HG02678 (cell line): ENCODE measurements at regions not wholly inside any gene's neighbourhood (a gene's known extent, or its start where the extent isn't known, plus 50 kb on each side); places are given as distances from the start of the nearest gene placed in this dataset.
"Not testable (repeated sequence)": the region's sequence is repeated elsewhere in the genome, so short reads cannot be mapped to it uniquely, and the experiment has no call there.

Experiments used
- ATAC-seq: cut with Tn5 transposase; IDR thresholded peaks from one replicate; pipeline ENCODE4 v1.9.1; 2021; ENCODE audit warnings: mild to moderate bottlenecking, moderate library complexity; ENCODE audit not compliant: unreplicated experiment

DNA sequence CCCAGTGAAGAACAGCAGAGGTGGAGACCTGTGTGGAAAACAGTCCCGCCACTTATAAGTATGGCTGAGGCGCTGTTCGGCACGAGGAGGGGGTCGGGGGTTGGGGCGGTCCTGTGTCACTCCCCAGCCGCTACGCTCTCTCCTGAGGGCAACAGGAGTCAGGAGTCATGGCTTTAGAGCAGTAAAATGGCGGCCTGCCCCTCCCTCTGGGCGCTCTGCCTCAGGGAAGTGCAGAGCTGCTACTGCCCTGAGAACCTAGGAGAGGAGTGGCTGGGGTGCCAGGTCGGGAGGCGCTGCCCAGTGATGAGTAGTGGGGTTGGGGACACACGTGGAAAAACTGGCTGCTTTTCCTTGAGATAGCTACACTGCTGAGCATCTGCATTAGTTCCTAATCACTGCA is 551.2 kb upstream of the AMOT start:
- ATAC-seq = no peak

GRCh38 chrX:113390531-113390930 is 549.9 kb upstream of the AMOT start:
- no peak for ATAC-seq

GRCh38 chrX:113389846-113390245 is 549.2 kb upstream of the AMOT start:
- no peak for ATAC-seq

- ATAC-seq = no peak
These were observed 544.0 kb upstream of the AMOT start for GRCh38 chrX:113384628-113385027.

- not testable (repeated sequence) for ATAC-seq
These were observed 532.8 kb upstream of the AMOT start for GRCh38 chrX:113373421-113373820.

DNA sequence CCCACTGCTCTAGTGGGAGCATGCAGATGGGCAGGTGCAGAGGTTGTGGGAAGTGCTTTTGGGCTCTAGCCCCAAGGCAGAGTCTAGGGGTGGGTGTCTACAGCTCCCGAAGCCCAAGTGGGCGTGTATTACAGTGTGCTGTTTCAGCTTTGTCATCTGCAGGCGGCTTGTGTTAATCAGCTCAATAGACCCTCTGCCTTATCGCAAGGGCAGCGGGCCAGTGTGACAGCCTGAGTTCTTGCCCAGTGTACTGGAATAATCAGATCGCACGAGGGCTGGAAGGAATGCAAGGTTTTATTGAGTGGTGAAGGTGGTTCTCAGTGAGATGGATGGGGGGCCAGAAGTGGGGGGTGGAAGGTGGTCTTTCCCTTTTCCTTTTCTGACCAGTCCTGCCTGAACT is 529.4 kb upstream of the AMOT start:
- ATAC-seq = no peak

GRCh38 chrX:113369056-113369455 is 528.4 kb upstream of the AMOT start:
- no peak for ATAC-seq

DNA sequence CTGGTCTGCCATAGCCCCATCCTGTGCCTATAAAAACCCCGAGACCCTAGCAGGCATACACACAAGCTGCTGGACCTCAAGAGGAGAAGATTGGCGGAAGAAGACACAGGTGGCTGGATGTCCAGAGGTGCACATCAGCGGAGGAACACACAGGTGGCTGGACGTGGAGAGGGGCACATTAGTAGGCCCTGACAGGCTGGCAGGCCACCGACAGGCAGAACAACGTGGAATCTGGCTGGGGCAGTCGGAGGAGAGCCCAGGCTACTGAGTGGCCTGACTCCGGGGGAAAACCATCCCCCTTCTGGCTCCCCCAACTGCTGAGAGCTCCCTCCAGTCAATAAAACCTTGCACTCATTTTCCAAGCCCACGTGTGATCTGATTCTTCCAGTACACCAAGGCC is 512.5 kb upstream of the AMOT start:
- ATAC-seq = no peak

- ATAC-seq = no peak
These were observed 489.8 kb upstream of the AMOT start for GRCh38 chrX:113330416-113330815.

- no peak for ATAC-seq
These were observed 475.3 kb upstream of the AMOT start for GRCh38 chrX:113315927-113316326.

GRCh38 chrX:113305496-113305895 is 464.9 kb upstream of the AMOT start:
- ATAC-seq = no peak

DNA sequence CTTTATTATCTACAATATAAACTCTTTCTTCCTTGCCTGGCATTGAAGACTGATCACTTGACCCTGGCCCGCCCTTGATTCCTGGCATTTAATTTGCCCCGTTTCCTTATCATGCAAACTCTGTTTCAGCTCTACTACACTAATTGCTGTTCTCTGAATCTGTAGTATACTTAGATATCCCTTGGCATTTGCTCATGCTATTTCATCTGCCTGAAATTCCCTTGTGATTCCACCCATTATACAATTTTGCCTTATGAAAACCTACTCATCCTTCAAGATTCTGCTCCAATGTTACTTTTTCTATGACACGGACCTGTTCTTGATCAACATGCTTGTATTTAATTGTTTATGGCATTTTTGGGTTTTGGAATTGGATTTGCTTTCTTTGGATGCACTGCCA is 459.9 kb upstream of the AMOT start:
- ATAC-seq = no peak

GRCh38 chrX:113297437-113297836 is 456.8 kb upstream of the AMOT start:
- no peak for ATAC-seq

DNA sequence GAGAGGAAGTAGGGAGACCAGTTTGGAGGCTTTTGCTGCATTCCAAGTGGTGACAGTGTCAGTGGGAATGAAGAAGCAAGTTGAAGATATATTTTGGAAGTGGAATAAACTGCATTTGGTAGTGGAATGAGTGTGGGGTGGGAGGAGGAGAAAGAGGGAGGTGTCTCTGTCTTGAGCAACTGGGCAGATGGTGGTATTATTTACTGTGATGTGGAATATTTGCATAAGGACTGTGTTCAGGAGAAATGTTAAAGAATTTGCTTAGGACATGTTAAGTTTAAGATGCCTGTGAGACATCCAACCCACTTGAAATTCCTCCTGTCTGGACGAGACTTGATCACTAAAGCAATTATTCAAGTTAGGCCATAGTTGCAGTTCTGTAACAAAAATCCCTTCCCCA is 448.9 kb upstream of the AMOT start:
- ATAC-seq = no peak

- no peak for ATAC-seq
These were observed 447.1 kb upstream of the AMOT start for GRCh38 chrX:113287761-113288160.

GRCh38 chrX:113275804-113276203 is 435.2 kb upstream of the AMOT start:
- no peak for ATAC-seq

DNA sequence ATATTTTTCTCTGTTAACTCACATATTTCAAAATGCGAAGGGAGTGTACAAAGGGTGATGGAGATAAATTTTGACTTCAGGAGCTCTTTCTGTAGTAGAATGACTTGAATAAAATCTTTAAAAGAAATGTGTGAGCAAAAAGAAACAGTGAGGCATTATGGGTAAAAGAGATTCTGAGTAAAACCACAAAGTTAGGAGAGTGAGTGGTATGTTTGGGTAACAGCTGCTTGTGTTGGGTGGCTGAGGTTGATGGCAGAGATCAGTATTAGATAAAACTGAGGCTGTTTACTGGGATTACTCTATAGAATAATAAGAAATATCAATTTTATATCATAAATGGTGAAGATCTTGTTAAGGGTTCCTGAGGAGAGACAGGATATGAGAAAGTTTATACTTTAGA is 434.2 kb upstream of the AMOT start:
- no peak for ATAC-seq

DNA sequence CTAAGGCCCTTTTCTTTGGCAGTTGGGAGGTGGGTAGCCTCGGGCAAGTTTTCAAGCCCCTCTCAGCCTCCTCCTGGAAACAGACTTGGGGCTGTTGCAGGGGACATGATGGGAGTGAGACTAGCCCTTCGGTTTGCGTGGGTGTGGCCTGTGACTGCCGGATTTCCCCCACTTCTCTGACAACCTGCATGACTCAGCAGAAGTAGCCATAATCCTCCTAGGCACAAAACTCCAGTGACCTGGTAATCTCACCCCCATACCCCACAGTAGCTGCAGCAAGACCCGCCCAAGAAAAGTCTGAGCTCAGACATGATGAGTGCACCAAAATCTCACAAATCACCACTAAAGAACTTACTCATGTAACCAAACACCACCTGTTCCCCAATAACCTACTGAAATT is 433.7 kb upstream of the AMOT start:
- ATAC-seq = no peak

DNA sequence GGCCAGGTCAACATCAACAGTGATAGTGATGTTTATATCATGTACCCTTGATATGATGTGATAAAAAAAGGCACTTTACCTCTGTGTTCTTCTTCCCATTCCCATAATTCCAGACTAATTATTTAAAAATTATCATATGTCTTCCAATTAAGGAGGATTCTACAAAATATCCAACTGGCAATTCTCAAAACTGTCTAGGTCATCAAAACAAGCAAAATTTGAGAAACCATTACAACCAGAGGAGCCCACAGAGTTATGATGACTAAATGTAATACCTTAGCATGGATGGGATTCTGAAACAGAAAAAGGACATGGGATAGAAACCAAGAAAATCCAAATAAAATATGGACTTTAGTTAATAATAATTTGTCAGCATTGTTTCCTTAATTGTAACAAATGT is 428.6 kb upstream of the AMOT start:
- no peak for ATAC-seq

DNA sequence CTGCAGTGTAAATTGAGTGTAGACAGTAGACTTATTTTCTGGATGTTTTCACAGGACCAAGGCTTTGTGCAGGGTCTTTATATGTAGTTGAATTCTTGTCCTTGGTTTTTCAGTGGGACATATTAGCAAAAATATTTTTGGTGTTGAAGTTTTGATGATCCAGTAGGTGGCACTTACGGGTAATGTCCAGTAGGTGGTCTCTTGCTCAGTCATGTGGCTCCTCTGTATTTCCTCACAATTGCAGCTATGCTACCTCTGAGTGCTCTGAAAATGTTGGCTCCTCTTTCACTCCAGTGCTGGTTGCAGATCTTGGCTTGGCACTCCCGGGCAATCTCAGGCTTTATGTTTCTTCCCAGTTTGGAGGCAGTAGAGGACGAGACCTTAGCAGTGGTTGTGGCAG is 419.8 kb upstream of the AMOT start:
- no peak for ATAC-seq

DNA sequence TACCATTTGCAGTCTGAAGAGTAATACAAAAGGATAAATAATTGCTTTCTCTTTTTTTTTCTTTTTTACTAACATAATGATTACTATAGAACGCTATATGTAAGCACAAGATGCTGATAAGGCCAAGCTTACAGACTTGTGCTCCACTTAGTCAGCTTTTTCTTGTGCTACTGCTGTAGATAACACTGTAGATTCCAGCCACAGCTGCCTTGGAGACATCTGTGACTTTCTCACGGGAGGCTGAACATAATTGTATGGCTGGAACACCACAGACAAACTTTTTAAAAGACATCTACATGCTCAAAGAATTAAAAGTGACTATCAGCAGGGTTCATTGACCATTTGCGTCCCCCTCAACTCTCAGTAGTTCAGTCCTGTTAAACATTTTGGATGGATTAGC is 381.7 kb upstream of the AMOT start:
- no peak for ATAC-seq

DNA sequence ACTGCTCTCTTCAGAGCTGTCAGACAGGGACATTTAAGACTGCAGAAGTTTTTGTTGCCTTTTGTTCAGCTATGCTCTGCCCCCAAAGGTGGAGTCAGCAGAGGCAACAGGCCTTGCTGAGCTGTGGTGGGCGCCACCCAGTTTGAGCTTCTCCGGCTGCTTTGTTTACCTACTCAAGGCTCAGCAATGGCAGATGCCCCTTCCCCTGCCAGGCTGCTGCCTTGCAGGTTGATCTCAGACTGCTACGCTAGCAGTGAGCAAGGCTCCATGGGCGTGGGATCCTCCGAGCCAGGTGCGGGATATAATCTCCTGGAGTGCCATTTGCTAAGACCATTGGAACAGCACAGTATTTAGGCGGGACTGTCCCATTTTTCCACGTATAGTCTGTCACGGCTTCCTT is 371.4 kb upstream of the AMOT start:
- ATAC-seq = no peak

DNA sequence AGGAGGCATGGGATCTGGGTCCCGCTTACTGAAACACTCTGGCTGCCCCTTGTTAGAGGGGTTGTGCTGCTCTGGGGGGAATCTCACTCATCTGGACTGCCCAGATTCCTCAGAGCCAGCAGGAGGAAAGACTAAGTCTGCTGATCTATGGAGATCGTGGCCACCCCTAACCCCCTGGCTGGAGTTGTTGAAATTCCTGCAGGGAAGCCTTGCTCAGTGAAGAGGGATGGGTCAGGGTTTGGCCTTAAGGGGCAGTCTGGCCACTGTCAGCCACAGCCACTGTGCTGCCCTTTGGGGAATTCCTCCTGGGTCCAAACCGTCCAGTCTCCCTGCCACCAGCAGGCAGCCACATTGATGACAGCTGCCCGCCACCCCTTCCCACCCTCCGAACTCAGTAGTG is 362.0 kb upstream of the AMOT start:
- ATAC-seq = no peak

GRCh38 chrX:113195949-113196348 is 355.3 kb upstream of the AMOT start:
- no peak for ATAC-seq
